ENCODE measurements at regions not wholly inside any gene's neighbourhood (a gene's known extent, or its start where the extent isn't known, plus 50 kb on each side); places are given as distances from the start of the nearest gene placed in this dataset.
"Not testable (repeated sequence)": the region's sequence is repeated elsewhere in the genome, so short reads cannot be mapped to it uniquely, and the experiment has no call there.

DNA sequence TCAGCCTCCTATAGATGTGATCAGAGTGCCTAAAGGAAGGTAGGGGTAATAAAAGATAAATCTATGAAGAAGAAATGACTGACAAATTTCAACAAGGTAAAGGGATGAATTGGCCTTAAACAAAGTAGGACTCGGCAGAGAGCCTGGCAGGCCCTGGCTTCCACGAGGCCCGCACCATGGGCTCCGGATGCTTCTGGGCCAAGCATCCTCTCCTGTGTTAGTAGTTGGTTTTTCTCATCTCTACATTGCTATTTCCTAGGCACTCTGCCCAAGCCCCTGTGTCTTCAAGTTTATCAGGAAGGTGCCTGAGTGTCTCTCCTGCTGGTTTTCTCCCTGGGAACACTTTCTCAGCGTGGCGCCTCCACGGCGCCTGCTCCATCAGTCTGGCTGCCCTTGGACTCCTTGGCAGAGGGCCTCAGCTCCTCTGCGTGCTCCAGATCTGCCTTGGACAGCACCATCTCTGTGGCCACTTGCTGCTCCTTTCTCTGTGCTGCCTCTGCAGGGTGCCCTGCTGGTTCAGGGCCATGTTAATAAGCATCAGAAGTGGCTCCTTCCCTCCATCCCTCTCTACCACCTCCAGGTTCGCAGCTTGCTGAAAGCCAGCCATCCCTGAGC lies 413.3 kb upstream of the DPP6 start:
- no peak for DNase-seq (ENCODE audit: low spot score)

DNA sequence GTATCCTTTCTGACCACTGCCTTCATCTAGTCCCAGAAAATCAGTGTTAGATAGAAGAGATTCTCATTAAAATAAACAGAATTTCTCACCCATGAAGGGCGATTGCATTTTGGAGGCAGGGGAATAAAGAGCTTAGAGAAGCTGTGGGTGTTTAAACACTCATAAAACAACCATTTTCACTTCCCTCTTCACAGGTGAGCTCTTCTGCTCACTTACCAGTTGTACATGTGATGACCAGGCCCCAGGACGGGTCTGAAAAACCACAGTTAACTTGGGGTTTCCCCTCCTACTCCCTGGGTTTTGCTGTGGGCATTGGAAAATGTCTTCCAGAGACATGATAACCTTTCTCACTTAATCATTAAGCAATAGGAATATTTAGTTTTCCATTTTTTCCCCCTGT lies 411.6 kb upstream of the DPP6 start:
- no peak for DNase-seq (ENCODE audit: low spot score)

DNA sequence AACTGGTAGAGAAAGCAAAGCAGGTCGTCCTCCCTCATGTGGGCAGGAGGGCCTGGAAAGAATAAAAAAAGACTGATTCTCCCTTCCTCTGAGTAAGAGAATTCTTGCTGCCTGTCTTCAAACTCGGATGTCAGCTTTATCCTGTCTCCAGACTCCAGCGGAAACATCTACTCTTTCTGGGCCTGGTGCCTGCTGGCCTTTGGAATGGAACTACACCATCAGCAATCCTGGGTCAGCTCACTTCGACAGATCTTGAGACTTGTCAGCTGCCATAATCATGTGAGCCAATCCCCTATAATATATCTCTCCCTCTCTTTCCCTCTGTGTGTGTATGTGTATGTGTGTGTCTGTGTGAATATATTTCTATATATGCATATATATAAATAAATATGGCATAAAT lies 411.0 kb upstream of the DPP6 start:
- DNase-seq (ENCODE audit: low spot score) = no peak

DNA sequence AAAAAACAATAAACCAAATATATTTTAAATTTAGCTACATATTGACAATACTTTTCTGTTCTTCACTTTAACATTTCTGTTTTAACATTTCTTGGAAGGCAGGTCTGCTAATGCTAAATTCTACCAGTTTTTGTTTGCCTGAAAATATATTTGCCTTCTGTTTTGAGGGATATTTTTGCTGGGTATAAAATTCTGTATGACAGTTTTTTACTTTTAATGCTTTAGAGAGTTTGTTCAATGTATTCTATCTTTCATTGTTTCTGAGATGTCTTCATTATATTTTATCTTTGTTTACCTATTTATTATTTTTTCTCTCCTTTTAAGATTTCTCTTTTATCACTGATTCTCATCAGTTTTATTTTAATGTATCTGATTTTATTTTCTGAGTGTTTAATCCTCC lies 409.2 kb upstream of the DPP6 start:
- no peak for DNase-seq (ENCODE audit: low spot score)

DNA sequence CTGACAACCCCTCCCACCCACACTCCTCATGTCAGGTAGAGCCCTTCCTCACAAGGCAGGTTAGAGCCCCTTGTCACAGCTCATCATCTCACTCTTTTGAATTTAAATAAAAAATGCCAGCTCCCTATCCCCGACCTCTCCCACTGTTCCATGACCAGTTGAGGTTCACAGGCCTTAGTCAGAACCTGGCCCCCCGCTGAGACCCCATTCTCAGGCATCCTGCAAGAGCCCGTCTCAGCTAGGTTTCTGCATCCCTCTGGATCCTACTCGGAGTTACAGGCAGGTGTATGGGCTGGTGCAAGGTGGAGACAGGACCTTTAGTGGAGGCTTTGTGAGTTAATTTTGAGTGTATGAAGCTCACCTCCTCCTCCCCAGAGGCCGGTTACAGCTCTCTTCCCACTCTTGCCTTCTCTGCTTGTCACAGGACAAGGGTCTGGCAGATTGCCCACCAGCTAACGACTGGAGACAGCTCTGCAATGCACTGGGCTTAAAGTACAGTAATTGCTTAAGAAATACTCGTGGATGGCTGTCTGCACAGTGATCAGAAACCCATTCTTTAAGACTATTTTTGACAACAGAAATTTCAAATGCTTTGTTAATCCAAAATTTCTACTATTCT lies 394.9 kb upstream of the DPP6 start:
- DNase-seq (ENCODE audit: low spot score) = no peak

DNA sequence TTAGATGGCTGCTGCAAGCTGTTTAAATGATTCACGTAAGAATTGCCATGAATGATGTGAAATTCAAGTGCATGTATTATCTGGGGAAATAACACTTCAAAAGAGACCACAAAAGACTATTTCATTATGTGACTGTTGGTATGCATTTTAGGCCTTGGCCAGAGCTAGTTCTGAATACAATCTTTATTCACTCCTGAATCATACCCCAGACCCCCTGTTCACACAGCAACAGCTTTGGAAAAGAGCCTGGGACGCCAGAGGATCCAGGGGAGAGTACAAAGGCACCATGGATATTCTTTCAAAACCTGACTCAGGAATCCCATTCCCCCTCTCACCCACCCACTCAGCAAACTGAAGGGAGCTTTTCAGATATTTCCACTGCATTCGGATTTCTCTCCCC lies 377.1 kb upstream of the DPP6 start:
- DNase-seq (ENCODE audit: low spot score) = peak; percentile 6

DNA sequence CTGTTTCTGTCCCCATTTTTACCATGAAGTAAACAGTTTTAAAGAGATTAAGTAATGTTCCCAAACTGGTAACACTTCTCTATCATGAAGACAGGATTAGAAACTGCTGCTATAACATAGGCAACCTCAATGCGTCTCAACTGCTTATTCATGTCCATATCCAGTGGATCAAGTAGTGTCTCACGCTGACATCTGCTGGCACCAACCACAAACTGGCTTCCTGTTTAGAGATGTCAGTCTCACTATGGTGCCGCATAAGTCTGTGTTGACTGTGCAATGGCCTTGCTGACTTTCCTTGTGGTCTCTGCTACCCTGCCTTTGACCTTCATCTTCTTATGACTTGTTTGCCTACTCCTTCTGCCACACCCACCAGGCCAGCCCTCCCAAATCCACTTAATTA lies 369.6 kb upstream of the DPP6 start:
- no peak for DNase-seq (ENCODE audit: low spot score)

DNA sequence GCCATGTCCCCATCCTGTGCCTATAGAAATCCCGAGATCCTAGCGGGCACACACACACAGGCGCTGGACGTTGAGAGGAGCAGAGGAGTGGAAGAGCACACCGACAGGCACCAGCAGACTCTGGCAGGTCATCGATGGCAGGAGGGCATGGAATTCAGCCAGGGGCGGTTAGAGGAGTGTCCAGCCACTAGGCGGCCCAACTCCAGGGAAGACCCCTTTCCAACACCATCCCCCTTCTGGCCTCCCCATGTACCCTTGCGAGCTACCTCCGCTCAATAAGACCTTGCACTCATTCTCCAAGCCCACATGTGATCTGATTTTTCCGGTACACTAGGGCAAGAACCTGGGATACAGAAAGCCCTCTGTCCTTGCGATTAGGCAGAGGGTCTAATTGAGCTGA lies 356.0 kb upstream of the DPP6 start:
- DNase-seq (ENCODE audit: low spot score) = no peak

DNA sequence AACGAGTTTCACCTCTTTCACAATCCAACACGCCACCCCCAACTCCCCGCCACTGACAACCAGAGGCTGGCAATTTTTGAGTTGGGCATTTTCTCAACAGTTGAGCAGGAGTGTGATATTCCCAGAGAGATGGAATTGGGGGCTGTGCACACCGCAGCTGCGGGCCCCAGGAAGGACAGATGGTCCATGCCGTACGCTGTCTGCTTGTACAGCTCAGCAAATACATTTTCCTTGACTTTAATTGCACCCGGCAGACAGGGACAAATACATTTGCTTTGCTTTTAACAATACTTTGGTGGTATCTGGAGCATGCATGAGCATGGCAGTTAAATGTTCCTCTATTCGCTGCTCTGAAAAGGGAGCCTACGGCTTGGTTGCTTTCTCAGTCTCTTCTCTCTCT lies 354.2 kb upstream of the DPP6 start:
- DNase-seq (ENCODE audit: low spot score) = no peak

DNA sequence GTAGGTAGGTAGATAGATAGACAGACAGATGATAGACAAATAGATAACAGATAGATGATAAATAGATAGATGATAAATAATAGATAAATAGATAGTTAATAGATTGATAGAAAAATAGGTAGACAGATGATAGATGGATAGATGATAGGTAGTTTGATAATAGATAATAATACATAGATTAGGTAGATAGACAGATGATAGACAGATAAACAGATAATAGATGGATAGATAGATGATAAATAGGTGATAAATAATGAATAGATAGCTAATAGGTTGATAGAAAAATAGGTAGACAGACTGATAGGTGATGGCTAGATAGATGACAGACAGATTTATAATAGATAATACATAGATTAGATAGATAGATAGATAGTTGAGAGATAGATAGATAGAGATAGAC lies 350.5 kb upstream of the DPP6 start:
- no peak for DNase-seq (ENCODE audit: low spot score)

DNA sequence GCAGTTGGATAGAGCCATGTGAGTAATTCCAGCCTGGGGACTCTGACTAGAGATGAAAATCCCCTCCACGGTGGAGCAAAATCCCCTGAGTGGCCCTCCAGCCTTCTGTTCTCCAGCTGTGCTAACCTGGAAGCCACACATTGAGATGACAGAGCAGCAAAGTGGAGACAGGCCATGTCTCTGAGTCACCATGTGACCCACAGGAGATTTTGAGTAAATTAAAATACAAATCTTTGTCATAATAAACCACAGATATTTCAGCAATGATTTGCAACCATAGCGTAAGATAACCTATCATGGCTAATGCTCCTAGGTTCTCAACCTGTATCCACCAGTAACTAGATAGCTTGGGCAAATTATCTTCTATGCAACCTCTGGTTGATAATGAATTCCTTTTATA lies 328.3 kb upstream of the DPP6 start:
- not testable (repeated sequence) for DNase-seq (ENCODE audit: low spot score)

DNA sequence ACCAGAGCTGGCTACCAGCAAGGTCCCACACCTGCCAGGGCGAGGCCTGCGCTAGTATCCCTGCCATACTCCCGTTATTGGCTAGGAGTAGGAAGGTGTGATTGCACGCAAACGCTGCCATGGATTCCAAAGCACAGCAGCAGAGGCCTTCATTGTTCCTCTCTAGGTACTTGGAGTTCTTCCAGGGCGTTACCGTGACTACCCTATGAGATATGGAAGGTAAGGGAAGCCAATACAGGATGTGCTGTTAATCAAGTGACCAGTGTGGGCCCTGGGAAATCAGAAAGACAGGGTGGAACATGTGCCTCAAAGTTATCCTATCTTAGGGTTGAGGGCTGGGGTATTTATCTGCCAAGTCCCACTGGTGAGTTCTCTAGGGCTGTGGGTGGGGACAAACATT lies 320.7 kb upstream of the DPP6 start:
- not testable (repeated sequence) for DNase-seq (ENCODE audit: low spot score)

DNA sequence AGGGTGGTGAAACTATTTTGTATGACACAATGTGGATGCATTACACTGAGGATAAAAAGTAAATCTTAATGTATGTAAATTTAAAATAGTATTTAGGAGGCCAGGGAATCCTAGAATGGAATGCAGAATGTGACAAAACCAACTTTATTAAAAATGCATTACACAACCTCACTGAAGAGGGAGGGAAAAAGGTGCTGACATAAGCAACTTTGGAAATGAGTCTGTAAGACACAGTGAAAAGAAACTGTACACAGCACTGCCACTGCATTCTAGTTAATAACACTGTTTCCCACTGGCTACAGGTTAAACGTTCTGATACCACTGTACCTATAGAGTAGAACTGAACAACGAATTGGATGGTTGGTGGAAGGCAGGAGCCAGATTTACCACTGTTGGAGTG lies 308.8 kb upstream of the DPP6 start:
- not testable (repeated sequence) for DNase-seq (ENCODE audit: low spot score)

DNA sequence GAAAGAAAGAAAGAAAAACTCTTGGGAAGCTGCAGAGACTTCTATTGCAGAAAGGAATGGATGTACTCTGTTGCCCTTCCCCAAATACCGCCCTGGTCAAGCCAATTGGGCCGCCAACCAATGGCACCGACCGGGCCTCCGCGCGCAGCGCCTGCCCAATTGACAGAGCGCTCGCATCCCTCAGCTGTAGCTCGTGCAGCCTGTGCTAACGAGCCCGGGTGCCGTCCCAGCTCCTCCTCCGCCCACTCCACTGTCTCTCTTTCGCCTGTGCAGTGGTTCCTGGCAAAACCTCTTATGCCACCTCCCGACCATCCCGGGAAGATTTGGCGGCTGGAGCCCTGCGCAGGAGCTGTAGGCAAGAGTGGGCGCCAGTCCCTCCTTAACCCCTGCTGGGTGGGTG lies 304.2 kb upstream of the DPP6 start:
- DNase-seq (ENCODE audit: low spot score) = not testable (repeated sequence)

DNA sequence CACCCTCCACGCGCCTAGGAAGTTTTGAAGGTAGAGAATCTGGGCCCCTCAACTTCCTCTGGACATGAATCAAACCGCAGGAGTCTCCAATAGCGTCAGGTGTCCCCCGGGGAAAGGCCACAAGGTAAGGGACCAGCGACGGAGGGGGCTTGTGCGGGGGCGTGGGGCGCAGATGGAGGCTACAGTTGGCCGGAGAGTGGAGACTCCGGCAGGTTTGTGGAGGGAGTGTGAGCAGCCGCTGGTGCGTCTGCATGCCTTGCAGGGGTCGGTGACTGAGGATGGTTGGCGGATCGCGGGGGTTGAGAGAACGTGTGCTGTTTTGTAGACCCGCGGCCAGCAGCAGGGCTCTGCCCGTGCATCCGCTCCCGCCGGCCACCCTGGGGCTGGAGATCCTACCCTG lies 303.3 kb upstream of the DPP6 start:
- DNase-seq (ENCODE audit: low spot score) = not testable (repeated sequence)

DNA sequence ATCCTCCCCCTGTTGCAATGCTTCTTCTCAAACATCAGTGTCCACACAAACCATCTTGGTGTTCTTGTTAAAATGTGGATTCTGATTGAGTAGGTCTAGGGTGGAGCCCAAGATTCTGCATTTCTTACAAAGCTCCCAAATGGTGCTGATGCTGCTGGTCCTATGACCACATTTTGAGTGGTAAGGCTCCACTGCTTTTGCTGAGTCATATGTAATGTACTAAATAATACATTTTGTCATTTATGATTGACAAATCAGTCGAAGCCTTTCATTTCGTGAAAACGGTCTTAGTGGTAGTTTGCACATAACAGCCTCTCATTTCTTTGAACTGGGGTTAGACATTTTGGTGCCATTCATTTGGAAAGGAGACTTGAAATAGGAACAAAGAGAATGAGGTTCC lies 286.3 kb upstream of the DPP6 start:
- not testable (repeated sequence) for DNase-seq (ENCODE audit: low spot score)

DNA sequence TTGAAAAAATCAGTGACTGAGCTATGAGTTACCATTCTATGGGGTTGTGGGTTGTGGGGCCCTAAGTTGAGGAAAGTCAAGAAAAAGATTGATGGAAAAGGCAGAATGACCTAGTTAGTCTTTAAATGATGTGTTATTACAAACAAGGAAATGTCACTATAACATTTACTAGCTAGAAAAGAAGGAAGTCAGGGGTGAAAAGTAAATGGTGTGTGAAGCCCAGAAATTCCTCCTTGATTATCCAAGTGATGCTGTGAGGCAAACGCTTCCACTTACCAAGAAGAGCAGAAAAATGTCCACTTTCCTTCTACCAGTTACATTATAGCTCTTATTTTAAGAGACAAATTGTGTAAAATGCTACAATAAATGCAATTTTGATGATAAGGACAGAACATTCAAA lies 285.3 kb upstream of the DPP6 start:
- not testable (repeated sequence) for DNase-seq (ENCODE audit: low spot score)

DNA sequence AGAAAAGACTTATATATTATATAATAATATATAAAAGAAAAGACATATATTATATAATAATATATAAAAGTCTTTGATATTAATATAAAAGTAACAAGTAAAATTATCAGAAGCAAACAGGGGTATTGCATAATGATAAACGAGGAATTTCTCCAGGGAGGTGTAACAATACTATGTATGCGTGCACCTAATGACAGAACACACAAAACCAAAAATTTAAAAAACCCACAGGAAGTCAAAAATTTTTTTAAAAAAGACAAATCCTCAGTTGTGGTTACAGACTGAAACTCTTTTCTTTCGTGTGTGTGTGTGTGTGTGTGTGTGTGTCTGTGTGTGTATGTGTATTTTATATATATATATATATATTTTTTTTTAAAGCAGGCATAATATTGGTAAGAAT lies 279.2 kb upstream of the DPP6 start:
- no peak for DNase-seq (ENCODE audit: low spot score)

DNA sequence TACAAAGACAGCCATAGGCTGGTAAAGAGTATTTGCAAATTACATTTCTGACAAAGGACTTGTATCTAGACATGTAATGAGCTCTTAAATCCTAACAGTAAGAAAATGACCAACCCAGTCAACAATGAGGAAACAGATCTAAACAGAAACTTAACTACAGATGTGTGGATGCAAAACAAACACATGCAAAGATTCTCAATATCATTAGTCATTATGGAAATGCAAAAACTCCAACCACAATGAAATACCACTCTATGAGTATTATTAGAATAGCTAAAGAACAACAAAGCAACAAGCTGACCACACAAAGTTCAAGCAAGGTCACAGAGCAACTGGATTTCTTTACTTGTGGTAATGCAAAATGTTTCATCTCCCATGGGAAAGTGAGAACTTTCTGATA lies 275.3 kb upstream of the DPP6 start:
- not testable (repeated sequence) for DNase-seq (ENCODE audit: low spot score)

DNA sequence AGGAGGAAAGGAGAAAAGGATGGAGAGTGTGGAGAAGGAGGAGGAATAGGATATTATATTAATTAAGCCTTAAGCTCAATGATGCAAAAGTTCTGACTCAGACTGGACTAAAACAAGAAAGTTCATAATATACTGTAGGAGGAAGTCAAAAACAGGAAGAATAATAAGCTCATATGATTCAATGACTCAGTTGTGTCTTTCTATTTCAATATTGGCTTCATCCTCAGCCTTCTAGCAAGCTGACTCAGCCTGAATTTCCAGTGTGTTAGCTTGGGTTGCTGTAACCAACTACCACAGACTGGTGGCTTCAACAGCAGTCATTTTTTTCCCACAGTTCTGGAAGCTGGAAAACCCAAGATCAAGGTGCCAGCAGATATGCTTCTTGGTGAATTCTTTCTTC lies 254.8 kb upstream of the DPP6 start:
- not testable (repeated sequence) for DNase-seq (ENCODE audit: low spot score)

DNA sequence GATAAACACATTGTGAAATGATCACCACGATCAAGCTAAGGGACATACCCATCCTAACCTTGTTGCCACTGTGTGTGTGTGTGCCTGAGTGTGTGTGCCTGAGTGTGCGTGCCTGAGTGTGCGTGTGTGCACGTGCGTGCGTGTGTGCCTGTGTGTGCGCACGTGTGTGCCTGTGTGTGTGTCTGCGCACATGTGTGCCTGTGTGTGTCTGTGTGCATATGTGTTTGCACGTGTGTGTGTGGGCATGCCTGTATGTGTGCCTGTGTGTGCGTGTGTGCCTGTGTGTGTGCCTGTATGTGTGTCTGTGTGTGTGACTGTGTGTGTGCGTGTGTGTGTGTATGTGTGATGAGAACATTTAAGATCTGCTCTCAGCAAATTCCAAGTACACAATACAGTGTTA lies 244.1 kb upstream of the DPP6 start:
- no peak for DNase-seq (ENCODE audit: low spot score)

DNA sequence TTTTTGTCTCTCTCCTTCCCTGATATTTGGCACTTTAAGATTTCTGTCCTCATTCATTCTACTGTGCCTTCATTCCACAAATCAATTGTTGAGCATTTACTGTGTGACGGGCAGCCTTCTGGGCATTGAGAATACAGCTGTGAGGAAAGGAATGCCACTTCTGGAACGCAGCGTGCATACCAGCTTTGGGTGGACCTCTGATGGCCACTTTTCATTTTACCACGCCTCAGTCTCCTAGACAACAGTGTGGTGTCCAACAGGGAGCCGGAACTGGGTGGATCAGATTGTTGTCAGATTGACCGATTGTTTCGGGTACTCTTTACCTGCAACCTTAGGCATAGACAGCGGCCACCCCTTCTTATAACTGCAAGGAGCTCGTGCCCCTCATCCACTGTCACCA lies 222.7 kb upstream of the DPP6 start:
- no peak for DNase-seq (ENCODE audit: low spot score)

DNA sequence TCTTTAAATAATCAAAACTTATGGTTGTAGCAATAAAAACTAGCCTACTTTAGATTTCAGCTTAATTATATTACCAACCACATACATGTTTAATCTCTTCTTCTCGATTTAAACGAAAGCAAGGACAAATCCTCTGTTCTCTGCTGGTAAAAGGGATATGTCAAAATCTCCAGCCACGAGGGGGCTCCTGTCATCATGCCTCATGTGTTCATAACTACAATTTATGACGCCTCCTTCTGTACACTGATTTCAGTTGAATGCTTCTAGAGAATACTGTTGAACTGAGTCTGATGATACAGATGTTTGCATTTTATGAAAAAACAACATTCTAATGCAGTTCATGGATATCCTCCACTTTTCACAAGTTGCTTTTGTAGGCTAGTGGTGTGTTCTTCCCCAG lies 220.0 kb upstream of the DPP6 start:
- DNase-seq (ENCODE audit: low spot score) = no peak

DNA sequence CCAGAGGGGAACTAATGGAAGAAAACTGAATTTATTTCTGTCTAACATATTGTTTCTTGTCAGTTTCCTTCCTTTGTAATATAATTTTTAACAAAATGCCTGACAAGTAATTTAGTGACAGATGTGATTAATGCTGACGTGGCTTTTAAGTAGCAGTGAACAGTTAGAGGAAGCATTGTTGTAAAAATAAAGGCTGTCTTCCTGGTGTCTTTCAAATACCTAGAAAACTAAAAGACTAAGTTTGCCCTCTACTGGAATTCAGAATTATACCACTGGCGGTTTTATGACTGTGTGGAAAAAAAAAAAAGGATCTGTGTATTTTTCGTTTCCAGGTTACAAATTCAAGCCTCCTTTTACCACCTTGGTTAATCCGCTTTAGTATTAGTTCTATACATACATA lies 217.1 kb upstream of the DPP6 start:
- DNase-seq (ENCODE audit: low spot score) = no peak
